ENCODE measurements at regions not wholly inside any gene's neighbourhood (a gene's known extent, or its start where the extent isn't known, plus 50 kb on each side); places are given as distances from the start of the nearest gene placed in this dataset.

GRCh38 chr2:239584986-239585385, 184.2 kb upstream of the HDAC4 start (continued):
- no peak for TF ChIP-seq CTCF (IDR thresholded peaks at IDR 0.05; ENCODE audit: low read depth, low read length, missing input control)
- no peak for TF ChIP-seq MAX (IDR thresholded peaks at IDR 0.05)

GRCh38 chr2:239583879-239584859, 183.3 kb upstream of the HDAC4 start:
- H3K36me3 ChIP-seq (ENCODE audit: control insufficient read depth in 4 of 4, insufficient read depth in 3 of 4, low read depth in 1 of 4, low read length in 3 of 4), result no peaks in the 10 kb centered on the region

GRCh38 chr2:239583171-239583878, 182.5 kb upstream of the HDAC4 start:
- 87% methylated on average over 21 of the region's 21 CpGs for WGBS
- Histone ChIP-seq H3K27ac (ENCODE audit: low read depth in 1 of 2, low read length in 2 of 2) (no peak overlapping the region), H3K9me3 (ENCODE audit: control insufficient read depth in 4 of 4, low read length in 3 of 4) (no peaks in the 10 kb centered on the region), H3K4me1 (ENCODE audit: control insufficient read depth in 4 of 4, insufficient read depth in 4 of 4, low read length in 3 of 4) (no peaks in the 10 kb centered on the region), H3K27me3 (ENCODE audit: control insufficient read depth in 4 of 4, insufficient read depth in 4 of 4, low read length in 3 of 4) (no peaks in the 10 kb centered on the region), H3K4me3 (ENCODE audit: low read depth in 1 of 3, low read length in 3 of 3) (no peak overlapping the region), H3K36me3 (ENCODE audit: control insufficient read depth in 4 of 4, insufficient read depth in 3 of 4, low read depth in 1 of 4, low read length in 3 of 4) (no peaks in the 10 kb centered on the region), H3K9ac (ENCODE audit: low read depth in 1 of 2, low read length in 2 of 2) (no peak overlapping the region)
- no peak for DNase-seq (ENCODE audit: low spot score)
- no peak for TF ChIP-seq FOXA1 (IDR thresholded peaks at IDR 0.05)
- TF ChIP-seq ATF3 (IDR thresholded peaks at IDR 0.05), result no peak
- TF ChIP-seq REST (IDR thresholded peaks at IDR 0.05), result no peak
- TF ChIP-seq FOXA2 (IDR thresholded peaks at IDR 0.05), result no peak
- TF ChIP-seq SP1 (IDR thresholded peaks at IDR 0.05), result no peak
- TF ChIP-seq HNF4A (conservative IDR thresholded peaks at IDR 0.05), result no peak
- TF ChIP-seq JUND (IDR thresholded peaks at IDR 0.05), result no peak
- TF ChIP-seq HNF4G (IDR thresholded peaks at IDR 0.05), result no peak

More at GRCh38 chr2:239583879-239584859, 183.3 kb upstream of the HDAC4 start:
- H3K9me3 ChIP-seq (ENCODE audit: control insufficient read depth in 4 of 4, low read length in 3 of 4), result no peaks in the 10 kb centered on the region
- no peak overlapping the region for H3K4me3 ChIP-seq (ENCODE audit: low read depth in 1 of 3, low read length in 3 of 3)
- TF ChIP-seq REST (IDR thresholded peaks at IDR 0.05), result no peak
- TF ChIP-seq FOXA1 (IDR thresholded peaks at IDR 0.05), result no peak
- no peak overlapping the region for H3K27ac ChIP-seq (ENCODE audit: low read depth in 1 of 2, low read length in 2 of 2)
- no peaks in the 10 kb centered on the region for H3K4me1 ChIP-seq (ENCODE audit: control insufficient read depth in 4 of 4, insufficient read depth in 4 of 4, low read length in 3 of 4)
- DNase-seq (ENCODE audit: low spot score), result no peak
- H3K9ac ChIP-seq (ENCODE audit: low read depth in 1 of 2, low read length in 2 of 2), result no peak overlapping the region
- H3K27me3 ChIP-seq (ENCODE audit: control insufficient read depth in 4 of 4, insufficient read depth in 4 of 4, low read length in 3 of 4), result no peaks in the 10 kb centered on the region
- WGBS, result 88% methylated on average over 31 of the region's 31 CpGs

Measured in liver (tissue), 8 donors.